ENCODE measurements at regions not wholly inside any gene's neighbourhood (a gene's known extent, or its start where the extent isn't known, plus 50 kb on each side); places are given as distances from the start of the nearest gene placed in this dataset.
A peak's percentile ranks its signal among the peaks of the same experiment; 100 is the strongest.

DNA sequence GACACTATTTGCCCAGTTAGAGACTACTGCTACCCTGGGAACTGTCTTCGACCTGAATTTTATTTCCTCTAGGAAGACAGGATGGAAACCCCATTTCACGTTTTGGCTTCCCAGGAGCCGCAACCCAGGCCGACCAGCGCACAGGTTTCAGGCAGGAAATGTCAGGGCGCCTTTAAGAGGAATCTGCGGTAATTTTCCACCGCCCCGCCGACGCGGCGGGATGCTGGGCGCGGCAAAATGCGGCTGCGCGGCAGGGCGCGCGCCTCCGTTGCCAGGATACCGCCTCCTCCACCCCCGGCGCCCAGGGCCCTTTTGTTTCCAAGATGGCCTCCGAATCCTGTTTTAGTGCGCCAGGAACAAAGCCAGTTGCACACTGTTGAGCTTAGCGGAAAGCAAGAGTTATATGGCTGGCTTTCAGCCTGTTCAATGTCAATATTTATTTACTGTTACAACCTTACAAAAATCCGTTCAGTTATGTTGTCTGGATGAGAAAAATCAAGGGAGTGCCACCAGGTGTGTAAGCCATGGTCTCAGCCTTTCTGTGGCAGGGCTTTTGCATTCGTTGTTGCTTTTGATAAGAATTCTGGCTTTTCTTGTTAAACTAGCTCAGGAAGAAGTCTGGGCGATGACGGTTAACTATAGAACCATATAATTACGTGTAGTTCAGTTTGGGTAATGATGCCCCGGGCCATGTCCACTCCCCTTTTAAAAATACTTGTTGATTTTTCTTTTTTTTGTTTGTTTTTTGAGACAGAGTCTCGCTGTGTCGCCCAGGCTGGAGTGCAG is 79.7 kb upstream of the CHD2 start (continued):
- TF ChIP-seq CENPT (CRISPR knock-in tag; IDR thresholded peaks at IDR 0.05; ENCODE audit: low read depth) (no peak), XRCC5 (optimal IDR thresholded peaks at IDR 0.05; ENCODE audit: low read length) (peak; percentile 43), NCOA2 (CRISPR knock-in tag; IDR thresholded peaks at IDR 0.05) (0 out of 2 replicates have a peak, but pooled peaks have one; percentile 10), FOXA1 (IDR thresholded peaks at IDR 0.05) (no peak), FOXA1 (CRISPR knock-in tag; IDR thresholded peaks at IDR 0.05) (peak; percentile 27; the same call in 1 of the 2 replicates), SIN3B (IDR thresholded peaks at IDR 0.05; ENCODE audit: low read length) (no peak; the same call in 1 of the 2 replicates), U2AF1 (optimal IDR thresholded peaks at IDR 0.05; ENCODE audit: low read depth, low read length) (no peak), CBX1 (IDR thresholded peaks at IDR 0.05; ENCODE audit: low read depth) (no peak), IRX3 (CRISPR knock-in tag; IDR thresholded peaks at IDR 0.05; ENCODE audit: borderline replicate concordance, low read depth) (no peak), ASH2L (IDR thresholded peaks at IDR 0.05; ENCODE audit: insufficient read length, low read depth, low read length) (no peak), CBFB (CRISPR knock-in tag; IDR thresholded peaks at IDR 0.05) (no peak), HOMEZ (CRISPR knock-in tag; IDR thresholded peaks at IDR 0.05; ENCODE audit: low read depth) (0 out of 2 replicates have a peak, but pooled peaks have one; percentile 10), ZEB1 (IDR thresholded peaks at IDR 0.05; ENCODE audit: insufficient replicate concordance, low read depth) (peak; percentile 38), CREB1 (IDR thresholded peaks at IDR 0.05) (no peak), CREB1 (CRISPR knock-in tag; IDR thresholded peaks at IDR 0.05) (peak; percentile 53), ZNF44 (CRISPR knock-in tag; IDR thresholded peaks at IDR 0.05) (0 out of 2 replicates have a peak, but pooled peaks have one; percentile 41), REST (IDR thresholded peaks at IDR 0.05; ENCODE audit: borderline replicate concordance in 1 of 2, low read depth in 1 of 2, low read length in 2 of 2) (peak in 1 of 2 experiments; percentile 68; a peak in 1 of 4 replicates)
- TF ChIP-seq, protein P1, sequence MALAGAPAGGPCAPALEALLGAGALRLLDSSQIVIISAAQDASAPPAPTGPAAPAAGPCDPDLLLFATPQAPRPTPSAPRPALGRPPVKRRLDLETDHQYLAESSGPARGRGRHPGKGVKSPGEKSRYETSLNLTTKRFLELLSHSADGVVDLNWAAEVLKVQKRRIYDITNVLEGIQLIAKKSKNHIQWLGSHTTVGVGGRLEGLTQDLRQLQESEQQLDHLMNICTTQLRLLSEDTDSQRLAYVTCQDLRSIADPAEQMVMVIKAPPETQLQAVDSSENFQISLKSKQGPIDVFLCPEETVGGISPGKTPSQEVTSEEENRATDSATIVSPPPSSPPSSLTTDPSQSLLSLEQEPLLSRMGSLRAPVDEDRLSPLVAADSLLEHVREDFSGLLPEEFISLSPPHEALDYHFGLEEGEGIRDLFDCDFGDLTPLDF (CRISPR knock-in tag; IDR thresholded peaks at IDR 0.05): peak; percentile 55; the same call in 1 of the 2 replicates
- TF ChIP-seq, protein P2, sequence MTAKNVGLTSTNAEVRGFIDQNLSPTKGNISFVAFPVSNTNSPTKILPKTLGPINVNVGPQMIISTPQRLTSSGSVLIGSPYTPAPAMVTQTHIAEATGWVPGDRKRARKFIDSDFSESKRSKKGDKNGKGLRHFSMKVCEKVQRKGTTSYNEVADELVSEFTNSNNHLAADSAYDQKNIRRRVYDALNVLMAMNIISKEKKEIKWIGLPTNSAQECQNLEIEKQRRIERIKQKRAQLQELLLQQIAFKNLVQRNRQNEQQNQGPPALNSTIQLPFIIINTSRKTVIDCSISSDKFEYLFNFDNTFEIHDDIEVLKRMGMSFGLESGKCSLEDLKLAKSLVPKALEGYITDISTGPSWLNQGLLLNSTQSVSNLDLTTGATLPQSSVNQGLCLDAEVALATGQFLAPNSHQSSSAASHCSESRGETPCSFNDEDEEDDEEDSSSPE (CRISPR knock-in tag; IDR thresholded peaks at IDR 0.05): peak; percentile 81
- TF ChIP-seq, protein P3, sequence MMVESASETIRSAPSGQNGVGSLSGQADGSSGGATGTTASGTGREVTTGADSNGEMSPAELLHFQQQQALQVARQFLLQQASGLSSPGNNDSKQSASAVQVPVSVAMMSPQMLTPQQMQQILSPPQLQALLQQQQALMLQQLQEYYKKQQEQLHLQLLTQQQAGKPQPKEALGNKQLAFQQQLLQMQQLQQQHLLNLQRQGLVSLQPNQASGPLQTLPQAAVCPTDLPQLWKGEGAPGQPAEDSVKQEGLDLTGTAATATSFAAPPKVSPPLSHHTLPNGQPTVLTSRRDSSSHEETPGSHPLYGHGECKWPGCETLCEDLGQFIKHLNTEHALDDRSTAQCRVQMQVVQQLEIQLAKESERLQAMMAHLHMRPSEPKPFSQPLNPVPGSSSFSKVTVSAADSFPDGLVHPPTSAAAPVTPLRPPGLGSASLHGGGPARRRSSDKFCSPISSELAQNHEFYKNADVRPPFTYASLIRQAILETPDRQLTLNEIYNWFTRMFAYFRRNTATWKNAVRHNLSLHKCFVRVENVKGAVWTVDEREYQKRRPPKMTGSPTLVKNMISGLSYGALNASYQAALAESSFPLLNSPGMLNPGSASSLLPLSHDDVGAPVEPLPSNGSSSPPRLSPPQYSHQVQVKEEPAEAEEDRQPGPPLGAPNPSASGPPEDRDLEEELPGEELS (CRISPR knock-in tag; IDR thresholded peaks at IDR 0.05): peak; percentile 38; the same call in 1 of the 2 replicates
